K562 (cell line): ENCODE measurements at regions not wholly inside any gene's neighbourhood (a gene's known extent, or its start where the extent isn't known, plus 50 kb on each side); places are given as distances from the start of the nearest gene placed in this dataset.

Experiments used
- ATAC-seq: fragments of 200-7000 bp; cut with Tn5 transposase; 3 replicates; pipeline ENCODE4 v1.9.1; 2020; ENCODE audit warnings: moderate library complexity
- BruUV-seq: library from RNA; stranded (reverse); fragments of 400-500 nt; replicated peaks from 2 replicates; lab custom pipeline; 2021; lab: Mats Ljungman, UMichigan
- CTCF ChIA-PET: fragments of 300-600 bp; formaldehyde crosslinking; extraction: SDS; loops from one replicate; lab custom pipeline; 2021; ENCODE audit warnings: low intra/inter-chr PET ratio; lab: Yijun Ruan, JAX
- POLR2A ChIA-PET: fragments of 300-600, 350-650 bp; sonication (Branson Sonifier 250); formaldehyde crosslinking; extraction: SDS; loops from one replicate; lab custom pipeline; 2021; ENCODE audit warnings: antibody characterized with exemption, inconsistent platforms; lab: Yijun Ruan, JAX
- DNase-seq, 4 experiments: peaks; one replicate each; pipeline versions ENCODE4 v3.0.0 to v3.0.0-alpha.2; 2011 to 2018; ENCODE audit warnings: low spot score in 3 of 4, mixed read lengths in 3 of 4; ENCODE audit errors: extremely low read depth in 1 of 4
- FAIRE-seq: peaks from 2 replicates; lab custom pipeline; 2011; peaks lifted over from hg19 to GRCh38; lab: Jason Lieb, UNC
- H2AFZ ChIP-seq: 2 replicates; pipeline ENCODE4 v1.6.0; 2011; ENCODE audit warnings: low read depth, low read length, control low read depth, inconsistent platforms
- H3K27ac ChIP-seq: fragments of 200-600 bp; 3 replicates; pipeline ENCODE4 v1.8.0; 2011; ENCODE audit warnings: low read depth, mild to moderate bottlenecking, control low read depth, inconsistent platforms, low read length, moderate library complexity, mixed read lengths; ENCODE audit errors: extremely low read depth
- H3K27me3 ChIP-seq, 2 experiments: fragments of 300-600 bp in 1 of 2; 2 replicates in 1 of 2; 3 replicates in 1 of 2; pipeline versions ENCODE4 v1.6.0 to v1.8.0; 2011; ENCODE audit warnings: inconsistent platforms in 2 of 2, low read length in 2 of 2, mild to moderate bottlenecking in 1 of 2, mixed read lengths in 1 of 2, moderate library complexity in 1 of 2; ENCODE audit not compliant: control insufficient read depth in 2 of 2, insufficient read depth in 2 of 2
- H3K36me3 ChIP-seq: fragments of 300-600 bp; 3 replicates; pipeline ENCODE4 v1.8.0; 2011; ENCODE audit warnings: mild to moderate bottlenecking, low read length, inconsistent platforms; ENCODE audit not compliant: control insufficient read depth, insufficient read depth
- H3K4me1 ChIP-seq, 2 experiments: fragments of 200-600 bp in 1 of 2; replicated peaks in 1 of 2; 2 replicates in 1 of 2; 3 replicates in 1 of 2; pipeline versions ENCODE4 v1.5.1 to v1.8.0; 2011; ENCODE audit warnings: inconsistent platforms in 2 of 2, low read length in 2 of 2, mild to moderate bottlenecking in 1 of 2, mixed read lengths in 1 of 2, moderate library complexity in 1 of 2; ENCODE audit not compliant: control insufficient read depth in 2 of 2, insufficient read depth in 2 of 2
- H3K4me2 ChIP-seq: 2 replicates; pipeline ENCODE4 v1.6.1; 2011; ENCODE audit warnings: low read length, control low read depth, inconsistent platforms, mixed read lengths; ENCODE audit not compliant: insufficient read depth
- H3K4me3 ChIP-seq: fragments of 200-600 bp; sonication (generic), shearing (Covaris generic); 2 replicates; pipeline ENCODE4 v1.5.1; 2016; ENCODE audit warnings: control low read depth, inconsistent platforms
- H3K79me2 ChIP-seq: fragments of 200-600 bp; 3 replicates; pipeline ENCODE4 v1.8.0; 2011; ENCODE audit warnings: low read length, inconsistent platforms; ENCODE audit not compliant: control insufficient read depth, insufficient read depth
- H3K9ac ChIP-seq, 2 experiments: 2 replicates each; pipeline versions ENCODE4 v1.6.0 to v1.6.1; 2011; ENCODE audit warnings: low read depth in 2 of 2, low read length in 2 of 2, control low read depth in 1 of 2, inconsistent platforms in 1 of 2, mild to moderate bottlenecking in 1 of 2, mixed read lengths in 1 of 2; ENCODE audit not compliant: insufficient read depth in 1 of 2
- H3K9me1 ChIP-seq: one replicate; pipeline ENCODE4 v1.6.0; 2011; ENCODE audit warnings: inconsistent platforms, mild to moderate bottlenecking, low read length, moderate library complexity; ENCODE audit not compliant: control insufficient read depth, insufficient read depth
- H3K9me3 ChIP-seq: replicated peaks from 2 replicates; pipeline ENCODE4 v1.5.1; 2011; ENCODE audit warnings: low read depth, low read length, inconsistent platforms; ENCODE audit not compliant: control insufficient read depth, insufficient read depth
- H4K20me1 ChIP-seq: replicated peaks from 2 replicates; pipeline ENCODE4 v1.6.1; 2011; ENCODE audit warnings: low read length, inconsistent platforms, mixed read lengths; ENCODE audit not compliant: control insufficient read depth, insufficient read depth
- BCLAF1 ChIP-seq, 2 experiments: fragments of 450-650 bp in 1 of 2; IDR thresholded peaks; 2 replicates each; pipeline ENCODE4 v1.6.1; 2011 to 2017; ENCODE audit warnings: low read depth in 2 of 2, antibody characterized with exemption in 1 of 2, borderline replicate concordance in 1 of 2, low read length in 1 of 2, mild to moderate bottlenecking in 1 of 2, mixed read lengths in 1 of 2; ENCODE audit not compliant: control insufficient read depth in 1 of 2
- CBX8 ChIP-seq: fragments of 200-600 bp; sonication (generic); IDR thresholded peaks from 2 replicates; pipeline ENCODE4 v1.6.1; 2012; ENCODE audit warnings: borderline replicate concordance, mixed run types, low read depth, mild to moderate bottlenecking, moderate library complexity, mixed read lengths, low read length, control low read depth, inconsistent platforms; ENCODE audit not compliant: poor library complexity, severe bottlenecking; ENCODE audit errors: extremely low read depth
- ELF4 ChIP-seq: fragments of 450-650 bp; formaldehyde crosslinking; IDR thresholded peaks from 2 replicates; pipeline ENCODE4 v1.4.0; 2022; ENCODE audit warnings: missing genetic modification characterization
- HNRNPUL1 ChIP-seq: fragments of 200-400 bp; formaldehyde crosslinking; IDR thresholded peaks from 2 replicates; pipeline ENCODE4 v1.6.1; 2017; ENCODE audit warnings: low read length
- MBD2 ChIP-seq: sonication (generic); IDR thresholded peaks from 2 replicates; pipeline ENCODE4 v1.6.1; 2016; ENCODE audit warnings: low read depth, borderline replicate concordance
- MNT ChIP-seq, 2 experiments: fragments of 450-650 bp; conservative IDR thresholded peaks; 2 replicates each; pipeline ENCODE4 v1.6.1; 2017; ENCODE audit warnings: mild to moderate bottlenecking in 2 of 2, moderate library complexity in 2 of 2
- OTX1 ChIP-seq: fragments of 450-650 bp; formaldehyde crosslinking; IDR thresholded peaks from 2 replicates; pipeline ENCODE4 v1.4.0; 2022; ENCODE audit warnings: mild to moderate bottlenecking
- RERE ChIP-seq: sonication (generic); formaldehyde crosslinking; IDR thresholded peaks from 2 replicates; pipeline ENCODE4 v1.8.0; 2023; ENCODE audit warnings: missing genetic modification reagents, mild to moderate bottlenecking, borderline replicate concordance
- ZNF395 ChIP-seq: fragments of 200-800 bp; sonication (Bioruptor generic); IDR thresholded peaks from 2 replicates; pipeline ENCODE4 v1.6.1; 2017; ENCODE audit warnings: missing genetic modification characterization, missing compliant biosample characterization
- WGBS: fragments of 100-300 bp; shearing (Covaris generic); methylation state at CpG from one replicate; pipeline ENCODE4 v1.1.6; 2016; ENCODE audit warnings: low coverage, mixed read lengths; ENCODE audit not compliant: insufficient coverage; ENCODE audit errors: missing lambda C conversion rate; 5-methylcytosine and 5-hydroxymethylcytosine counted together
- in situ Hi-C: fragments of 300-500 bp; cut with MboI; formaldehyde crosslinking; loops from 4 replicates; pipeline ENCODE4 v1.15.0; 2018; ENCODE audit warnings: inconsistent platforms, mixed read lengths
- intact Hi-C: fragments of 100-400 bp; cut with micrococcal nuclease; formaldehyde crosslinking; loops from 2 replicates; pipeline ENCODE4 v1.14.2; 2022

GRCh38 chr9:107161338-107161737 is 121.7 kb upstream of the RAD23B start:
- WGBS: 0% methylated on average over 2 of the region's 2 CpGs
- no peak for ATAC-seq
- no peak overlapping the region for H3K9ac ChIP-seq
- no peaks in the 10 kb centered on the region for H4K20me1 ChIP-seq
- no TSS peak for BruUV-seq
- H3K9me3 ChIP-seq: no peaks in the 10 kb centered on the region
- CTCF ChIA-PET: no interaction called here
- FAIRE-seq: no peak
- H3K36me3 ChIP-seq: no peaks in the 10 kb centered on the region
- no peaks in the 10 kb centered on the region for H3K9me1 ChIP-seq
- intact Hi-C loops (no loop called here), in situ Hi-C loops (loop anchor here (25.0 kb wide), 1 partner anchor 1274 kb away; no protein-coding TSS in a partner anchor)
- no peak overlapping the region for H2AFZ ChIP-seq
- H3K27me3 ChIP-seq: no peaks in the 10 kb centered on the region
- H3K79me2 ChIP-seq: no peaks in the 10 kb centered on the region
- POLR2A ChIA-PET: no interaction called here
- H3K4me1 ChIP-seq: no peaks in the 10 kb centered on the region
- DNase-seq: peak in 1 of 4 experiments; percentile 14
- H3K27ac ChIP-seq: no peak overlapping the region
- peak overlapping the region; percentile 21; the same call in 1 of the 2 replicates for H3K4me2 ChIP-seq
- no peak overlapping the region for H3K4me3 ChIP-seq
- TF ChIP-seq HNRNPUL1 (no peak), BCLAF1 (IDR thresholded peaks at IDR 0.05; ENCODE audit: borderline replicate concordance in 1 of 2, control insufficient read depth in 1 of 2, low read depth in 2 of 2, low read length in 1 of 2) (no peak), ELF4 (no peak), MBD2 (no peak), OTX1 (no peak), CBX8 (no peak), RERE (CRISPR knock-in tag) (no peak), MNT (conservative IDR thresholded peaks at IDR 0.05) (no peak), ZNF395 (no peak)
